Neural progenitor cell (in vitro differentiated cells): ENCODE measurements at regions not wholly inside any gene's neighbourhood (a gene's known extent, or its start where the extent isn't known, plus 50 kb on each side); places are given as distances from the start of the nearest gene placed in this dataset.

Source experiments
- DNase-seq: peaks from one replicate; pipeline ENCODE4 v3.0.0-alpha.2; 2016; ENCODE audit warnings: low spot score
- H2AFZ ChIP-seq: fragments of 200-600 bp; sonication (generic); replicated peaks from 2 replicates; pipeline ENCODE4 v1.6.1; 2016; ENCODE audit warnings: antibody characterized with exemption
- H3F3A ChIP-seq: fragments of 200-600 bp; sonication (generic); 2 replicates; pipeline ENCODE4 v1.6.1; 2016; ENCODE audit warnings: antibody characterized with exemption, low read depth
- H3K27ac ChIP-seq: fragments of 200-600 bp; sonication (generic); 2 replicates; pipeline ENCODE4 v1.5.1; 2016; ENCODE audit warnings: mild to moderate bottlenecking
- H3K27me3 ChIP-seq: fragments of 200-600 bp; sonication (generic); 2 replicates; pipeline ENCODE4 v1.6.1; 2016; ENCODE audit warnings: mild to moderate bottlenecking, moderate library complexity
- H3K36me3 ChIP-seq: fragments of 200-600 bp; sonication (generic); 2 replicates; pipeline ENCODE4 v1.5.1; 2016
- H3K4me1 ChIP-seq: fragments of 200-600 bp; sonication (generic); 2 replicates; pipeline ENCODE4 v1.6.1; 2016; ENCODE audit warnings: mixed run types
- H3K4me2 ChIP-seq: fragments of 200-600 bp; sonication (generic); 2 replicates; pipeline ENCODE4 v1.6.1; 2016
- H3K4me3 ChIP-seq: fragments of 200-600 bp; sonication (generic); 2 replicates; pipeline ENCODE4 v1.5.1; 2016
- H3K79me2 ChIP-seq: fragments of 200-600 bp; sonication (generic); 2 replicates; pipeline ENCODE4 v1.6.1; 2016; ENCODE audit warnings: low read depth
- H3K9ac ChIP-seq: fragments of 200-600 bp; sonication (generic); 2 replicates; pipeline ENCODE4 v1.6.1; 2016
- H3K9me3 ChIP-seq: fragments of 200-600 bp; sonication (generic); 2 replicates; pipeline ENCODE4 v1.5.1; 2016; ENCODE audit warnings: low read depth
- H4K20me1 ChIP-seq: fragments of 200-600 bp; sonication (generic); 2 replicates; pipeline ENCODE4 v1.6.1; 2016; ENCODE audit warnings: low read depth
- H3K27ac Mint-ChIP-seq: 3 replicates; pipeline ENCODE4 v1.8.0; 2021; ENCODE audit warnings: mixed read lengths
- H3K27me3 Mint-ChIP-seq: 2 replicates; pipeline ENCODE4 v1.8.0; 2022; ENCODE audit warnings: low read depth, mild to moderate bottlenecking, inconsistent platforms, moderate library complexity, mixed read lengths; ENCODE audit not compliant: insufficient read depth
- H3K36me3 Mint-ChIP-seq: 3 replicates; pipeline ENCODE4 v1.8.0; 2021; ENCODE audit warnings: mixed read lengths
- H3K4me1 Mint-ChIP-seq: 3 replicates; pipeline ENCODE4 v1.8.0; 2021; ENCODE audit warnings: mixed read lengths
- H3K4me3 Mint-ChIP-seq: 3 replicates; pipeline ENCODE4 v1.8.0; 2021; ENCODE audit warnings: mild to moderate bottlenecking, moderate library complexity, mixed read lengths
- H3K9me3 Mint-ChIP-seq: 3 replicates; pipeline ENCODE4 v1.8.0; 2020; ENCODE audit warnings: mixed read lengths
- EZH2 ChIP-seq: fragments of 200-600 bp; sonication (generic); IDR thresholded peaks from 2 replicates; pipeline ENCODE4 v1.6.1; 2017; ENCODE audit warnings: antibody characterized with exemption, mild to moderate bottlenecking, moderate library complexity
- EZH2phosphoT487 ChIP-seq: fragments of 200-600 bp; sonication (generic); IDR thresholded peaks from 2 replicates; pipeline ENCODE4 v1.6.1; 2017; ENCODE audit warnings: antibody characterized with exemption
- TF ChIP-seq, protein P1 (sequence below): fragments of 200-600 bp; sonication (generic); IDR thresholded peaks from 2 replicates; pipeline ENCODE4 v1.5.1; 2017; ENCODE audit warnings: antibody characterized with exemption, mild to moderate bottlenecking

DNA sequence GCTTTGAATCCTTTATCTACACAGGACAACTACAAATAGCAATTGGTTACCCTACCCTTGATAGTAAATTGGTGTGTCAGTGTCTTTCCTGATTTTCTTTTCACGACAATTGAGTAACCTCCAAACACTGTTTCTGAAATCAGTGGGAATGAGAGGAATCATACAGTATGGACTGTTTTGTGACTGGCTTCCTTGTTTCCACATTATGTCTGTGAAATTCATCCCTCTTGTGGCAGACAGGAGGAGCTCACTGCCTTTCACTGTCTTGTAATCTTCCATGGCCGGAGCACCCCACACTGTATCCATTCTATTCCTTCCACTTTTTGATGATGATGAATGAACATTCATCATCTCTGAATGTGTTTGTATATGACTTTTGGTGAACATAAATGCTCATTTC is 164.0 kb upstream of the PZP start:
- no peaks in the 10 kb centered on the region for H3K4me1 ChIP-seq
- no peaks in the 10 kb centered on the region for H3K9me3 Mint-ChIP-seq
- no peak overlapping the region for H3K27ac Mint-ChIP-seq
- no peak overlapping the region for H3K9ac ChIP-seq
- H3K36me3 Mint-ChIP-seq, result no peaks in the 10 kb centered on the region
- H3K27me3 ChIP-seq, result no peaks in the 10 kb centered on the region
- H3K27ac ChIP-seq, result no peak overlapping the region
- no peaks in the 10 kb centered on the region for H3F3A ChIP-seq
- H3K4me2 ChIP-seq, result no peak overlapping the region
- no peaks in the 10 kb centered on the region for H3K36me3 ChIP-seq
- H3K4me3 Mint-ChIP-seq, result no peak overlapping the region
- H3K27me3 Mint-ChIP-seq, result peaks cover 2% of the 10 kb centered on the region
- no peaks in the 10 kb centered on the region for H3K4me1 Mint-ChIP-seq
- DNase-seq, result peak; percentile 12
- no peak for TF ChIP-seq EZH2phosphoT487
- TF ChIP-seq, protein P1, sequence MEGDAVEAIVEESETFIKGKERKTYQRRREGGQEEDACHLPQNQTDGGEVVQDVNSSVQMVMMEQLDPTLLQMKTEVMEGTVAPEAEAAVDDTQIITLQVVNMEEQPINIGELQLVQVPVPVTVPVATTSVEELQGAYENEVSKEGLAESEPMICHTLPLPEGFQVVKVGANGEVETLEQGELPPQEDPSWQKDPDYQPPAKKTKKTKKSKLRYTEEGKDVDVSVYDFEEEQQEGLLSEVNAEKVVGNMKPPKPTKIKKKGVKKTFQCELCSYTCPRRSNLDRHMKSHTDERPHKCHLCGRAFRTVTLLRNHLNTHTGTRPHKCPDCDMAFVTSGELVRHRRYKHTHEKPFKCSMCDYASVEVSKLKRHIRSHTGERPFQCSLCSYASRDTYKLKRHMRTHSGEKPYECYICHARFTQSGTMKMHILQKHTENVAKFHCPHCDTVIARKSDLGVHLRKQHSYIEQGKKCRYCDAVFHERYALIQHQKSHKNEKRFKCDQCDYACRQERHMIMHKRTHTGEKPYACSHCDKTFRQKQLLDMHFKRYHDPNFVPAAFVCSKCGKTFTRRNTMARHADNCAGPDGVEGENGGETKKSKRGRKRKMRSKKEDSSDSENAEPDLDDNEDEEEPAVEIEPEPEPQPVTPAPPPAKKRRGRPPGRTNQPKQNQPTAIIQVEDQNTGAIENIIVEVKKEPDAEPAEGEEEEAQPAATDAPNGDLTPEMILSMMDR, result peak; percentile 31
- no peak for TF ChIP-seq EZH2
- H3K4me3 ChIP-seq, result no peak overlapping the region
- H3K79me2 ChIP-seq, result no peaks in the 10 kb centered on the region
- H2AFZ ChIP-seq, result no peak overlapping the region
- no peaks in the 10 kb centered on the region for H4K20me1 ChIP-seq
- no peaks in the 10 kb centered on the region for H3K9me3 ChIP-seq

DNA sequence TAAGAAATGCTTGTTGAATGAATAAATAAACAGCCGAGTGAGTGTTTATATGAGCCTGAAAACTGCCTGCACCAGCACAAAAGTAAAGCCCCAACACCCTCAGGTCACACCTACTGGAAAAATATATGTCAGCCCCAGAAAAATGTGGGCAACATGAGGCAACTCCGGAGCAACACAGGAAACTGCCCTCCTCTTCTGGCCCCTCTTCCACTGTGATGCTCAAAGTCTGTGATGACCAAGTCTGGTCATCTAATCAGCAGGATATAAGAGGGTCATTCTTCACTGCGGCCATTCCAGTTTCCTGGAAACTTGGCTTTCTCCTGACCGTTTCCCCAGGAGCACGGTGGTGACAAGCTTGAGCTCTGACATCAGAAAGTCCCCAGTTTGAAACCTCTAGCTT is 159.6 kb upstream of the PZP start:
- H3K36me3 Mint-ChIP-seq, result no peaks in the 10 kb centered on the region
- H4K20me1 ChIP-seq, result no peaks in the 10 kb centered on the region
- H3F3A ChIP-seq, result no peaks in the 10 kb centered on the region
- no peak overlapping the region for H3K4me2 ChIP-seq
- no peaks in the 10 kb centered on the region for H3K36me3 ChIP-seq
- H3K9me3 Mint-ChIP-seq, result no peaks in the 10 kb centered on the region
- peaks cover 6% of the 10 kb centered on the region for H3K4me1 Mint-ChIP-seq
- no peaks in the 10 kb centered on the region for H3K9me3 ChIP-seq
- H3K9ac ChIP-seq, result no peak overlapping the region
- H3K4me1 ChIP-seq, result peaks cover 13% of the 10 kb centered on the region
- H3K27ac Mint-ChIP-seq, result no peak overlapping the region
- peaks cover 5% of the 10 kb centered on the region for H3K27me3 Mint-ChIP-seq
- no peak overlapping the region for H3K4me3 Mint-ChIP-seq
- no peaks in the 10 kb centered on the region for H3K27me3 ChIP-seq
- no peak for DNase-seq
- TF ChIP-seq EZH2 (no peak), EZH2phosphoT487 (no peak)
- TF ChIP-seq, protein P1, result no peak
- no peak overlapping the region for H3K4me3 ChIP-seq
- no peak overlapping the region for H2AFZ ChIP-seq
- H3K27ac ChIP-seq, result no peak overlapping the region
- H3K79me2 ChIP-seq, result no peaks in the 10 kb centered on the region

DNA sequence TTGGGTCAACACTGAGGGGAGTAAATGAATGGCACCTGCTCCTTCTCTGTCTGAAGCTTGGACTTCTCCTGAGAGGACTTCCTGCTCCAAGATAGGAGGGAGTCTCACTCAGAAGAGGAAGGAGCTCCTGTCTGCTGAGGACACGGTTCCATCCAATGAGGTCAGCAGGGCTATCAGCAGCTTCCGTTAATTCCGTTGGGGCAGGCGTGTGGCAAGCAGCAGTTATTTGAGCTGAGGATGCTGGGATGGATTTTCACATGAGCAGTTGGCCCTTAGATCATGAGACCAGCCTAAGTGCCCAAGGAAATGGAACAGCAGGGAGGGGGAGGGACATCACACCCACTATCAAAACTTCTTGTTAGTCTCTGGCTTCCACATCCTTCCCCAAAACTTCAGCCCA is 159.0 kb upstream of the PZP start:
- H3K79me2 ChIP-seq, result no peaks in the 10 kb centered on the region
- no peaks in the 10 kb centered on the region for H4K20me1 ChIP-seq
- Mint-ChIP-seq H3K4me1 (peaks cover 6% of the 10 kb centered on the region), H3K9me3 (no peaks in the 10 kb centered on the region), H3K27ac (no peak overlapping the region), H3K36me3 (no peaks in the 10 kb centered on the region), H3K4me3 (no peak overlapping the region), H3K27me3 (peaks cover 5% of the 10 kb centered on the region)
- no peaks in the 10 kb centered on the region for H3F3A ChIP-seq
- H3K27ac ChIP-seq, result no peak overlapping the region
- H3K9me3 ChIP-seq, result no peaks in the 10 kb centered on the region
- H3K4me1 ChIP-seq, result peaks cover 13% of the 10 kb centered on the region
- no peak overlapping the region for H2AFZ ChIP-seq
- no peaks in the 10 kb centered on the region for H3K27me3 ChIP-seq
- H3K4me3 ChIP-seq, result no peak overlapping the region
- no peak for DNase-seq
- no peak for TF ChIP-seq EZH2
- no peak for TF ChIP-seq EZH2phosphoT487
- TF ChIP-seq, protein P1, result no peak
- H3K4me2 ChIP-seq, result no peak overlapping the region
- H3K36me3 ChIP-seq, result no peaks in the 10 kb centered on the region
- no peak overlapping the region for H3K9ac ChIP-seq

DNA sequence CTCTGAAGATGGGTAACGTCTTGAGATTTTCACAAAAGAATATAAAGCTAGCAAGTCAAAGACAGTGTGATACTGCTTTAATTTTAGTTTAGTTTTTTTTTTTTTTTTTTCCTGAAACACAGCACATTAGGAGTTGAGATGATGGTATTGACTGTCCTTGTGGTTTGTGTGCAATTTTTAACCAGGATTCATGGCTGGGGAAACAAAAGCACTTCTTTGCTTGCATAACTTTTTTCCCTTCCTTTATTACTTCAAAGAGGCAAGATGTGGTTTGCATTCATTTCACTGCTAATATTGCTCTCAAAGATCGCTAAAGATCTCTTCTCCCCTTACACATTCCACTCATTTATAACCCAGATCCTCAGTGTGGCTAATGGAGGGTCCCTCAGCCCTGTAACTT is 157.1 kb upstream of the PZP start:
- H3K36me3 ChIP-seq, result no peaks in the 10 kb centered on the region
- no peak overlapping the region for H3K4me3 Mint-ChIP-seq
- H3K4me1 Mint-ChIP-seq, result peaks cover 6% of the 10 kb centered on the region
- TF ChIP-seq, protein P1, result no peak
- no peak overlapping the region for H3K4me2 ChIP-seq
- no peak overlapping the region for H3K4me3 ChIP-seq
- H3K4me1 ChIP-seq, result peaks cover 13% of the 10 kb centered on the region
- H3K79me2 ChIP-seq, result no peaks in the 10 kb centered on the region
- H3K27me3 Mint-ChIP-seq, result peaks cover 5% of the 10 kb centered on the region
- H3K9ac ChIP-seq, result no peak overlapping the region
- H3K9me3 ChIP-seq, result no peaks in the 10 kb centered on the region
- no peak overlapping the region for H2AFZ ChIP-seq
- DNase-seq, result no peak
- no peaks in the 10 kb centered on the region for H3K27me3 ChIP-seq
- no peaks in the 10 kb centered on the region for H3F3A ChIP-seq
- no peaks in the 10 kb centered on the region for H3K36me3 Mint-ChIP-seq
- no peaks in the 10 kb centered on the region for H4K20me1 ChIP-seq
- no peak overlapping the region for H3K27ac ChIP-seq
- no peaks in the 10 kb centered on the region for H3K9me3 Mint-ChIP-seq
- peak overlapping the region; percentile 18 for H3K27ac Mint-ChIP-seq
